Mesenchymal stem cell (in vitro differentiated cells and primary cell): ENCODE measurements at regions not wholly inside any gene's neighbourhood (a gene's known extent, or its start where the extent isn't known, plus 50 kb on each side); places are given as distances from the start of the nearest gene placed in this dataset.

Experiments
- DNase-seq: peaks from one replicate; pipeline ENCODE4 v3.0.0-alpha.2; 2013
- H2AFZ ChIP-seq: one replicate; pipeline ENCODE4 v1.6.1; 2013; ENCODE audit warnings: low read depth, mild to moderate bottlenecking, control low read depth, inconsistent platforms, low read length, moderate library complexity
- H2AK5ac ChIP-seq: 2 replicates; pipeline ENCODE4 v1.6.1; 2013; ENCODE audit warnings: low read length, moderate library complexity, mild to moderate bottlenecking, inconsistent platforms; ENCODE audit not compliant: severe bottlenecking
- H2BK120ac ChIP-seq: one replicate; pipeline ENCODE4 v1.6.1; 2013; ENCODE audit warnings: low read depth, mild to moderate bottlenecking, inconsistent platforms, low read length, moderate library complexity
- H2BK12ac ChIP-seq, 2 experiments: one replicate each; pipeline ENCODE4 v1.6.1; 2013; ENCODE audit warnings: inconsistent platforms in 2 of 2, low read length in 2 of 2, mild to moderate bottlenecking in 2 of 2, moderate library complexity in 2 of 2, control low read depth in 1 of 2
- H2BK15ac ChIP-seq: one replicate; pipeline ENCODE4 v1.6.1; 2013; ENCODE audit warnings: mild to moderate bottlenecking, low read depth, inconsistent platforms; ENCODE audit not compliant: poor library complexity, severe bottlenecking
- H2BK5ac ChIP-seq: 2 replicates; pipeline ENCODE4 v1.6.1; 2013; ENCODE audit warnings: low read depth, mild to moderate bottlenecking, low read length, control low read depth, inconsistent platforms; ENCODE audit not compliant: poor library complexity, severe bottlenecking
- H3K14ac ChIP-seq, 2 experiments: one replicate each; pipeline ENCODE4 v1.6.1; 2013; ENCODE audit warnings: inconsistent platforms in 2 of 2, low read length in 2 of 2, control low read depth in 1 of 2, mild to moderate bottlenecking in 1 of 2, moderate library complexity in 1 of 2
- H3K18ac ChIP-seq, 2 experiments: one replicate each; pipeline ENCODE4 v1.6.1; 2013; ENCODE audit warnings: inconsistent platforms in 2 of 2, low read length in 2 of 2, control low read depth in 1 of 2, low read depth in 1 of 2, mild to moderate bottlenecking in 1 of 2
- H3K23ac ChIP-seq, 2 experiments: one replicate each; pipeline ENCODE4 v1.6.1; 2013; ENCODE audit warnings: inconsistent platforms in 2 of 2, low read length in 2 of 2, mild to moderate bottlenecking in 2 of 2, moderate library complexity in 2 of 2, control low read depth in 1 of 2
- H3K27ac ChIP-seq: 2 replicates; pipeline ENCODE4 v1.5.1; 2013; ENCODE audit warnings: mild to moderate bottlenecking, moderate library complexity, low read length, control low read depth, inconsistent platforms; ENCODE audit not compliant: poor library complexity, severe bottlenecking
- H3K27me3 ChIP-seq, 2 experiments: 2 replicates each; pipeline versions ENCODE4 v1.6.1 to v1.7.0; 2013; ENCODE audit warnings: low read length in 2 of 2, mild to moderate bottlenecking in 2 of 2, moderate library complexity in 2 of 2, control low read depth in 1 of 2, inconsistent platforms in 1 of 2; ENCODE audit not compliant: control insufficient read depth in 1 of 2, insufficient read depth in 1 of 2
- H3K36me3 ChIP-seq, 2 experiments: 2 replicates each; pipeline versions ENCODE4 v1.6.1 to v1.7.0; 2013; ENCODE audit warnings: low read length in 2 of 2, control low read depth in 1 of 2, inconsistent platforms in 1 of 2, low read depth in 1 of 2, mild to moderate bottlenecking in 1 of 2; ENCODE audit not compliant: insufficient read depth in 2 of 2, control insufficient read depth in 1 of 2
- H3K4ac ChIP-seq, 2 experiments: one replicate each; pipeline ENCODE4 v1.6.1; 2013; ENCODE audit warnings: inconsistent platforms in 2 of 2, low read length in 2 of 2, mild to moderate bottlenecking in 2 of 2, moderate library complexity in 2 of 2, control low read depth in 1 of 2, low read depth in 1 of 2
- H3K4me1 ChIP-seq: 2 replicates; pipeline ENCODE4 v1.6.1; 2013; ENCODE audit warnings: low read depth, low read length, control low read depth; ENCODE audit not compliant: control insufficient read depth, insufficient read depth
- H3K4me2 ChIP-seq: 2 replicates; pipeline ENCODE4 v1.6.1; 2013; ENCODE audit warnings: low read length, mild to moderate bottlenecking, inconsistent platforms; ENCODE audit not compliant: poor library complexity, severe bottlenecking
- H3K4me3 ChIP-seq, 2 experiments: 2 replicates each; pipeline versions ENCODE4 v1.5.1 to v1.7.0; 2013; ENCODE audit warnings: low read length in 2 of 2, mild to moderate bottlenecking in 2 of 2, control low read depth in 1 of 2, low read depth in 1 of 2; ENCODE audit not compliant: insufficient read depth in 1 of 2
- H3K79me1 ChIP-seq: replicated peaks from 2 replicates; pipeline ENCODE4 v1.6.1; 2013; ENCODE audit warnings: mild to moderate bottlenecking, control low read depth, low read length, inconsistent platforms; ENCODE audit not compliant: poor library complexity, severe bottlenecking
- H3K9ac ChIP-seq: 2 replicates; pipeline ENCODE4 v1.7.0; 2013; ENCODE audit warnings: mild to moderate bottlenecking, low read length, moderate library complexity
- H3K9me3 ChIP-seq: 2 replicates; pipeline ENCODE4 v1.7.0; 2013; ENCODE audit warnings: mild to moderate bottlenecking, low read length; ENCODE audit not compliant: control insufficient read depth
- H4K8ac ChIP-seq: one replicate; pipeline ENCODE4 v1.6.1; 2013; ENCODE audit warnings: inconsistent platforms, mild to moderate bottlenecking, low read length, moderate library complexity
- H4K91ac ChIP-seq: one replicate; pipeline ENCODE4 v1.6.1; 2013; ENCODE audit warnings: mild to moderate bottlenecking, low read length, inconsistent platforms
- WGBS: methylation state at CpG from one replicate; pipeline ENCODE4 v1.1.7; 2013; ENCODE audit warnings: mixed read lengths; 5-methylcytosine and 5-hydroxymethylcytosine counted together

- Histone ChIP-seq H2BK12ac (no peak overlapping the region), H2BK15ac (no peak overlapping the region), H3K4me3 (no peak overlapping the region), H3K23ac (no peak overlapping the region), H2AK5ac (no peak overlapping the region), H2BK120ac (no peak overlapping the region), H3K9ac (no peak overlapping the region), H3K79me1 (no peaks in the 10 kb centered on the region), H3K27me3 (no peaks in the 10 kb centered on the region), H3K9me3 (peaks cover 5% of the 10 kb centered on the region), H3K14ac (no peak overlapping the region), H3K4ac (no peak overlapping the region), H2BK5ac (no peak overlapping the region), H3K4me1 (no peaks in the 10 kb centered on the region), H4K91ac (no peak overlapping the region), H3K36me3 (no peaks in the 10 kb centered on the region), H3K4me2 (no peak overlapping the region), H4K8ac (no peak overlapping the region), H3K18ac (no peak overlapping the region), H2AFZ (no peak overlapping the region), H3K27ac (no peak overlapping the region)
- 87% methylated on average over 2 of the region's 3 CpGs for WGBS
- no peak for DNase-seq
Observed at GRCh38 chr20:60840971-60841370, 411.1 kb upstream of the CDH4 start.

- Histone ChIP-seq H2AK5ac (no peak overlapping the region), H3K18ac (no peak overlapping the region)
- DNase-seq, result no peak
Observed at GRCh38 chr20:60845146-60845545, 406.9 kb upstream of the CDH4 start.

DNA sequence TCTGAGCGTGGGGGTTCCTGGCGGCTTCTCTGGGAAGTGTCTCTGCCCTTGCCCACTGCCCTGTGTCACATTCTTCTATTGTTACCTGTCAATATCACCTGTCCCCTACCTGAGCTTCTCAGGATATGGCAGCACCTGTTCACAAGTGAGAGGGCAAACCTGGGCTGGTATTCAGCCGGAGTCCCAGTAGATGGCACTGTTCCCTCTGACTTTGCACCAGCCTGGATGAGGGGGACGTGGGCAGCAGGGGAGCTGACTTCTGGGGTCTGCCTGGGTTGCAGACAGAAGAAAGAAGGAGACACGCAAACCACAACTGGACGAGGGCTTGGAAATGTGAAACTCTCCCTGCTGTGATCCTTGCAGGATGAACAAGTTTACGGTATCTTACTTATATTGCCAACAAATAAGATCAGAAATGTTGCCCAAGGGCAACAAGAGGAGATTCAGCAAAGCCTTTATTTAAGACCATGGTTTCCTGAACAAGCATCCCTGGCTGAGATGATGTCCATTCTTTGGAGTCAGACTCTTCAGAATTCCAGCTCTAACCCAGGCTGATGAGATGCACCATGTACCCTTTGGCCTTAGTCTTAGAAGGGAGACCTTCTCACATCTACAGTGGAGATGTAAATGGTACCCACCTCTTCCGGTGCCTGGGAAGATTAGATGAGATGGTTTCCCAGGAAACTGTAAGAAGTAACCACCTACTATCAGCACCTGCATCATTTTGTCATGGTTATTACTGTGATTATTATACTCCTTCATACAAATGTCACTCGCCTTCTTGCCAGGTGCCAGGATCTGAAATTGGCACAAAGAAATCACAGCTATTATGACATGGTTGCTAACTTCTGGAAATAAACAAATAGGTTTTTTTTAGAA, 400.0 kb upstream of the CDH4 start:
- Histone ChIP-seq H4K8ac (no peak overlapping the region), H2AK5ac (no peak overlapping the region), H2BK120ac (no peak overlapping the region), H3K36me3 (no peaks in the 10 kb centered on the region), H3K4ac (no peak overlapping the region), H3K4me3 (no peak overlapping the region), H3K4me2 (no peak overlapping the region), H3K14ac (no peak overlapping the region), H3K23ac (no peak overlapping the region), H2BK15ac (no peak overlapping the region), H3K27ac (no peak overlapping the region), H3K79me1 (no peaks in the 10 kb centered on the region), H3K9me3 (peaks cover 5% of the 10 kb centered on the region), H2BK12ac (no peak overlapping the region), H2BK5ac (no peak overlapping the region), H2AFZ (no peak overlapping the region), H4K91ac (no peak overlapping the region), H3K18ac (no peak overlapping the region), H3K9ac (no peak overlapping the region), H3K27me3 (peaks cover 0 to 22% of the 10 kb centered on the region in 2 experiments), H3K4me1 (no peaks in the 10 kb centered on the region)
- DNase-seq, result peak; percentile 5
- WGBS, result 20% methylated on average over 7 of the region's 9 CpGs

More at GRCh38 chr20:60845146-60845545, 406.9 kb upstream of the CDH4 start:
- Histone ChIP-seq H2BK5ac (no peak overlapping the region), H3K23ac (no peak overlapping the region), H3K4ac (no peak overlapping the region), H2BK15ac (no peak overlapping the region), H3K4me2 (no peak overlapping the region), H3K9ac (no peak overlapping the region), H3K9me3 (no peaks in the 10 kb centered on the region), H3K4me1 (no peaks in the 10 kb centered on the region), H4K91ac (no peak overlapping the region), H2BK12ac (no peak overlapping the region), H4K8ac (no peak overlapping the region), H3K27ac (no peak overlapping the region), H3K14ac (no peak overlapping the region), H3K4me3 (no peak overlapping the region), H3K79me1 (no peaks in the 10 kb centered on the region), H2AFZ (no peak overlapping the region), H3K36me3 (no peaks in the 10 kb centered on the region), H3K27me3 (peaks cover 0 to 11% of the 10 kb centered on the region in 2 experiments), H2BK120ac (no peak overlapping the region)
- 92% methylated on average over 4 of the region's 4 CpGs for WGBS

GRCh38 chr20:60857708-60858107, 394.4 kb upstream of the CDH4 start:
- WGBS, result 58% methylated on average over 5 of the region's 6 CpGs
- no peaks in the 10 kb centered on the region for H3K36me3 ChIP-seq

More at GRCh38 chr20:60857708-60858107, 394.4 kb upstream of the CDH4 start:
- H4K91ac ChIP-seq, result no peak overlapping the region
- H2AFZ ChIP-seq, result no peak overlapping the region
- no peak overlapping the region for H2BK5ac ChIP-seq
- H3K4me2 ChIP-seq, result no peak overlapping the region
- H2BK15ac ChIP-seq, result no peak overlapping the region
- H2BK12ac ChIP-seq, result no peak overlapping the region
- H3K79me1 ChIP-seq, result no peaks in the 10 kb centered on the region
- DNase-seq, result peak; percentile 43
- peak overlapping the region; percentile 30 for H3K9ac ChIP-seq
- H2AK5ac ChIP-seq, result no peak overlapping the region
- H3K14ac ChIP-seq, result no peak overlapping the region
- no peak overlapping the region for H4K8ac ChIP-seq
- H2BK120ac ChIP-seq, result no peak overlapping the region
- no peak overlapping the region for H3K4ac ChIP-seq
- H3K27ac ChIP-seq, result no peak overlapping the region
- H3K27me3 ChIP-seq, result no peaks in the 10 kb centered on the region
- H3K23ac ChIP-seq, result no peak overlapping the region
- H3K4me1 ChIP-seq, result no peaks in the 10 kb centered on the region
- peaks cover 5% of the 10 kb centered on the region for H3K9me3 ChIP-seq
- peak overlapping the region in 1 of 2 experiments; percentile 39 for H3K4me3 ChIP-seq
- H3K18ac ChIP-seq, result no peak overlapping the region
